Activated CD8-positive, alpha-beta memory T cell treated with anti-CD3 and anti-CD28 coated beads, Interleukin-2, amount 10 ng/mL, durations not matched to agents 7 days and 5 days (primary cell): ENCODE measurements at regions not wholly inside any gene's neighbourhood (a gene's known extent, or its start where the extent isn't known, plus 50 kb on each side); places are given as distances from the start of the nearest gene placed in this dataset.
"Not testable (repeated sequence)": the region's sequence is repeated elsewhere in the genome, so short reads cannot be mapped to it uniquely, and the experiment has no call there.

Experiments
- ATAC-seq: fragments of 150-1000 bp; cut with Tn5 transposase; one replicate; pipeline ENCODE4 v1.10.0; 2021; ENCODE audit warnings: moderate library complexity
- CTCF ChIA-PET: fragments of 350-600 bp; sonication (Branson Sonifier 250); formaldehyde crosslinking; loops from one replicate; lab custom pipeline; 2021; ENCODE audit warnings: antibody characterized with exemption; lab: Charles Lee
- DNase-seq: peaks from one replicate; pipeline ENCODE4 v3.0.0-alpha.2; 2020
- H3K27ac Mint-ChIP-seq: one replicate; pipeline ENCODE4 v1.8.0; 2021; ENCODE audit warnings: mild to moderate bottlenecking, mixed read lengths
- H3K27me3 Mint-ChIP-seq: one replicate; pipeline ENCODE4 v1.8.0; 2021; ENCODE audit warnings: mixed read lengths
- H3K36me3 Mint-ChIP-seq: one replicate; pipeline ENCODE4 v1.8.0; 2021; ENCODE audit warnings: mild to moderate bottlenecking, mixed read lengths
- H3K4me1 Mint-ChIP-seq: one replicate; pipeline ENCODE4 v1.8.0; 2021; ENCODE audit warnings: mixed read lengths
- H3K4me3 Mint-ChIP-seq: one replicate; pipeline ENCODE4 v1.8.0; 2021; ENCODE audit warnings: mild to moderate bottlenecking, moderate library complexity, mixed read lengths
- H3K9me3 Mint-ChIP-seq: one replicate; pipeline ENCODE4 v1.8.0; 2022; ENCODE audit warnings: low read depth, mixed read lengths

GRCh38 chr3:29181149-29181780, 99.6 kb upstream of the RBMS3 start:
- Mint-ChIP-seq H3K27ac (no peak overlapping the region), H3K9me3 (peaks cover 4% of the 10 kb centered on the region), H3K27me3 (no peaks in the 10 kb centered on the region), H3K4me1 (peaks cover 5% of the 10 kb centered on the region), H3K4me3 (no peak overlapping the region), H3K36me3 (no peaks in the 10 kb centered on the region)
- CTCF ChIA-PET = no interaction called here
- DNase-seq = no peak
- ATAC-seq = no peak

- no peaks in the 10 kb centered on the region for H3K36me3 Mint-ChIP-seq
- CTCF ChIA-PET = no interaction called here
- H3K4me1 Mint-ChIP-seq = peaks cover 5% of the 10 kb centered on the region
- H3K9me3 Mint-ChIP-seq = peaks cover 4% of the 10 kb centered on the region
- H3K27me3 Mint-ChIP-seq = no peaks in the 10 kb centered on the region
- ATAC-seq (no peak), DNase-seq (no peak)
- H3K27ac Mint-ChIP-seq = no peak overlapping the region
- H3K4me3 Mint-ChIP-seq = no peak overlapping the region
Observed at GRCh38 chr3:29181872-29182271, 99.0 kb upstream of the RBMS3 start.

- H3K4me1 Mint-ChIP-seq, H3K36me3 Mint-ChIP-seq, H3K27me3 Mint-ChIP-seq, H3K27ac Mint-ChIP-seq, ATAC-seq, DNase-seq, H3K9me3 Mint-ChIP-seq, CTCF ChIA-PET, H3K4me3 Mint-ChIP-seq: not testable (repeated sequence)
Observed at GRCh38 chr3:29182828-29183227, 98.0 kb upstream of the RBMS3 start.

GRCh38 chr3:29183346-29184087, 97.4 kb upstream of the RBMS3 start:
- CTCF ChIA-PET = no interaction called here
- H3K4me1 Mint-ChIP-seq = peaks cover 5% of the 10 kb centered on the region
- peak overlapping the region; percentile 37 for H3K27ac Mint-ChIP-seq
- DNase-seq = no peak
- no peaks in the 10 kb centered on the region for H3K36me3 Mint-ChIP-seq
- no peak overlapping the region for H3K4me3 Mint-ChIP-seq
- no peak for ATAC-seq
- peaks cover 3% of the 10 kb centered on the region for H3K9me3 Mint-ChIP-seq
- H3K27me3 Mint-ChIP-seq = no peaks in the 10 kb centered on the region

GRCh38 chr3:29185706-29186105, 95.2 kb upstream of the RBMS3 start:
- Mint-ChIP-seq H3K36me3 (no peaks in the 10 kb centered on the region), H3K4me3 (no peak overlapping the region), H3K4me1 (peaks cover 5% of the 10 kb centered on the region), H3K27me3 (no peaks in the 10 kb centered on the region), H3K9me3 (no peaks in the 10 kb centered on the region), H3K27ac (no peak overlapping the region)
- ATAC-seq = no peak
- DNase-seq = no peak
- CTCF ChIA-PET = no interaction called here

GRCh38 chr3:29186131-29186599, 94.7 kb upstream of the RBMS3 start:
- DNase-seq = no peak
- no peak for ATAC-seq
- H3K27me3 Mint-ChIP-seq = no peaks in the 10 kb centered on the region
- no peak overlapping the region for H3K27ac Mint-ChIP-seq
- no peak overlapping the region for H3K4me3 Mint-ChIP-seq
- peaks cover 5% of the 10 kb centered on the region for H3K4me1 Mint-ChIP-seq
- no peaks in the 10 kb centered on the region for H3K36me3 Mint-ChIP-seq
- CTCF ChIA-PET = no interaction called here
- H3K9me3 Mint-ChIP-seq = no peaks in the 10 kb centered on the region

GRCh38 chr3:29186982-29187725, 93.7 kb upstream of the RBMS3 start:
- H3K27ac Mint-ChIP-seq = no peak overlapping the region
- peaks cover 5% of the 10 kb centered on the region for H3K4me1 Mint-ChIP-seq
- ATAC-seq (no peak), DNase-seq (no peak)
- no peaks in the 10 kb centered on the region for H3K36me3 Mint-ChIP-seq
- H3K9me3 Mint-ChIP-seq = no peaks in the 10 kb centered on the region
- CTCF ChIA-PET = no interaction called here
- H3K4me3 Mint-ChIP-seq = no peak overlapping the region
- no peaks in the 10 kb centered on the region for H3K27me3 Mint-ChIP-seq

GRCh38 chr3:29189328-29189727, 91.5 kb upstream of the RBMS3 start:
- H3K36me3 Mint-ChIP-seq = no peaks in the 10 kb centered on the region
- CTCF ChIA-PET = interaction anchor here (0.8 kb wide), 1 partner anchor 128 kb away, joined by 3 read pairs; no protein-coding TSS in a partner anchor
- ATAC-seq (no peak), DNase-seq (no peak)
- H3K4me3 Mint-ChIP-seq = no peak overlapping the region
- no peak overlapping the region for H3K27ac Mint-ChIP-seq
- no peaks in the 10 kb centered on the region for H3K27me3 Mint-ChIP-seq
- no peaks in the 10 kb centered on the region for H3K9me3 Mint-ChIP-seq
- no peaks in the 10 kb centered on the region for H3K4me1 Mint-ChIP-seq

GRCh38 chr3:29194139-29194538, 86.7 kb upstream of the RBMS3 start:
- no peaks in the 10 kb centered on the region for H3K4me1 Mint-ChIP-seq
- CTCF ChIA-PET = no interaction called here
- no peaks in the 10 kb centered on the region for H3K9me3 Mint-ChIP-seq
- no peak for ATAC-seq
- no peaks in the 10 kb centered on the region for H3K27me3 Mint-ChIP-seq
- no peaks in the 10 kb centered on the region for H3K36me3 Mint-ChIP-seq
- H3K4me3 Mint-ChIP-seq = no peak overlapping the region
- H3K27ac Mint-ChIP-seq = no peak overlapping the region
- no peak for DNase-seq

GRCh38 chr3:29195056-29195455, 85.8 kb upstream of the RBMS3 start:
- ATAC-seq = no peak
- CTCF ChIA-PET = no interaction called here

GRCh38 chr3:29201604-29202003, 79.3 kb upstream of the RBMS3 start:
- Mint-ChIP-seq H3K36me3 (no peaks in the 10 kb centered on the region), H3K4me3 (no peak overlapping the region), H3K27ac (no peak overlapping the region), H3K9me3 (no peaks in the 10 kb centered on the region), H3K27me3 (no peaks in the 10 kb centered on the region), H3K4me1 (no peaks in the 10 kb centered on the region)
- DNase-seq = no peak
- CTCF ChIA-PET = no interaction called here
- ATAC-seq = no peak

More at GRCh38 chr3:29195056-29195455, 85.8 kb upstream of the RBMS3 start:
- Mint-ChIP-seq H3K36me3 (no peaks in the 10 kb centered on the region), H3K27me3 (no peaks in the 10 kb centered on the region), H3K4me1 (no peaks in the 10 kb centered on the region), H3K27ac (no peak overlapping the region), H3K4me3 (no peak overlapping the region), H3K9me3 (no peaks in the 10 kb centered on the region)
- DNase-seq = no peak

GRCh38 chr3:29202378-29202777, 78.5 kb upstream of the RBMS3 start:
- Mint-ChIP-seq H3K27ac (no peak overlapping the region), H3K36me3 (no peaks in the 10 kb centered on the region), H3K4me3 (no peak overlapping the region), H3K4me1 (no peaks in the 10 kb centered on the region), H3K27me3 (no peaks in the 10 kb centered on the region), H3K9me3 (no peaks in the 10 kb centered on the region)
- DNase-seq = no peak
- CTCF ChIA-PET = no interaction called here
- no peak for ATAC-seq

GRCh38 chr3:29203851-29204250, 77.0 kb upstream of the RBMS3 start:
- Mint-ChIP-seq H3K4me1 (no peaks in the 10 kb centered on the region), H3K27ac (no peak overlapping the region), H3K9me3 (no peaks in the 10 kb centered on the region), H3K27me3 (no peaks in the 10 kb centered on the region), H3K36me3 (no peaks in the 10 kb centered on the region), H3K4me3 (no peak overlapping the region)
- ATAC-seq (no peak), DNase-seq (no peak)
- CTCF ChIA-PET = no interaction called here

GRCh38 chr3:29207427-29207826, 73.4 kb upstream of the RBMS3 start:
- CTCF ChIA-PET = no interaction called here
- ATAC-seq = no peak
- Mint-ChIP-seq H3K4me1 (no peaks in the 10 kb centered on the region), H3K27ac (no peak overlapping the region), H3K4me3 (no peak overlapping the region), H3K9me3 (no peaks in the 10 kb centered on the region), H3K27me3 (no peaks in the 10 kb centered on the region), H3K36me3 (no peaks in the 10 kb centered on the region)
- DNase-seq = no peak
